Testis (tissue), 2 donors: ENCODE measurements at regions not wholly inside any gene's neighbourhood (a gene's known extent, or its start where the extent isn't known, plus 50 kb on each side); places are given as distances from the start of the nearest gene placed in this dataset.

Experiments used
- CTCF ChIP-seq, 3 experiments: fragments of 450-650 bp in 2 of 3; fragments of 200-600 bp in 1 of 3; sonication (generic) in 1 of 3; IDR thresholded peaks; one replicate each; pipeline ENCODE4 v1.5.1; 2016 to 2019; ENCODE audit warnings: antibody characterized with exemption in 3 of 3, mild to moderate bottlenecking in 2 of 3, moderate library complexity in 1 of 3
- POLR2A ChIP-seq: fragments of 450-650 bp; IDR thresholded peaks from one replicate; pipeline ENCODE4 v1.6.1; 2017; ENCODE audit warnings: antibody characterized with exemption, mild to moderate bottlenecking, moderate library complexity

GRCh38 chr14:84857571-84857970 lies 672.4 kb upstream of the FLRT2 start:
- TF ChIP-seq CTCF (IDR thresholded peaks at IDR 0.05) = no peak
- no peak for TF ChIP-seq POLR2A
